SU-DHL-6 (cell line): ENCODE measurements at regions not wholly inside any gene's neighbourhood (a gene's known extent, or its start where the extent isn't known, plus 50 kb on each side); places are given as distances from the start of the nearest gene placed in this dataset.

Experiments used
- CTCF ChIP-seq: fragments of 200-600 bp; sonication (generic); IDR thresholded peaks from one replicate; pipeline ENCODE4 v1.5.1; 2017; ENCODE audit warnings: antibody characterized with exemption, mild to moderate bottlenecking, low read length, moderate library complexity; ENCODE audit not compliant: insufficient read depth, poor library complexity, severe bottlenecking
- EZH2phosphoT487 ChIP-seq: fragments of 200-600 bp; sonication (generic), shearing (Covaris generic); conservative IDR thresholded peaks from 2 replicates; pipeline ENCODE4 v1.6.1; 2018; ENCODE audit warnings: mild to moderate bottlenecking, antibody characterized with exemption, low read length, moderate library complexity, mixed read lengths

- no peak for TF ChIP-seq CTCF
- TF ChIP-seq EZH2phosphoT487, result no peak
Observed at GRCh38 chr20:52684176-52684575, 288.0 kb upstream of the TSHZ2 start.
